Epithelial cell of proximal tubule (primary cell): ENCODE measurements at regions not wholly inside any gene's neighbourhood (a gene's known extent, or its start where the extent isn't known, plus 50 kb on each side); places are given as distances from the start of the nearest gene placed in this dataset.

Experiments used
- DNase-seq: peaks from one replicate; pipeline ENCODE4 v3.0.0-alpha.2; 2011; ENCODE audit warnings: low read depth
- H3K4me3 ChIP-seq: 2 replicates; pipeline ENCODE4 v1.5.1; 2011; ENCODE audit warnings: low read depth, mild to moderate bottlenecking, low read length
- CTCF ChIP-seq: conservative IDR thresholded peaks from 2 replicates; pipeline ENCODE4 v1.5.1; 2012; ENCODE audit warnings: low read depth, mild to moderate bottlenecking, low read length

- H3K4me3 ChIP-seq: no peak overlapping the region
- DNase-seq: no peak
- TF ChIP-seq CTCF: no peak
These were observed 189.5 kb upstream of the HDAC4 start for GRCh38 chr2:239590276-239590675.

- DNase-seq: no peak
- no peak overlapping the region for H3K4me3 ChIP-seq
- no peak for TF ChIP-seq CTCF
These were observed 189.0 kb upstream of the HDAC4 start for GRCh38 chr2:239589833-239590232.

- TF ChIP-seq CTCF: no peak
- H3K4me3 ChIP-seq: no peak overlapping the region
- no peak for DNase-seq
These were observed 188.5 kb upstream of the HDAC4 start for GRCh38 chr2:239589270-239589825.

GRCh38 chr2:239588451-239589269 lies 187.8 kb upstream of the HDAC4 start:
- no peak for TF ChIP-seq CTCF
- DNase-seq: no peak
- no peak overlapping the region for H3K4me3 ChIP-seq

- DNase-seq: no peak
These were observed 187.0 kb upstream of the HDAC4 start for GRCh38 chr2:239587841-239588240.

GRCh38 chr2:239587311-239587731 lies 186.5 kb upstream of the HDAC4 start:
- no peak for DNase-seq
- no peak overlapping the region for H3K4me3 ChIP-seq
- no peak for TF ChIP-seq CTCF

More at GRCh38 chr2:239587841-239588240, 187.0 kb upstream of the HDAC4 start:
- no peak overlapping the region for H3K4me3 ChIP-seq
- no peak for TF ChIP-seq CTCF
